Aorta (tissue), 5 donors: ENCODE measurements at regions not wholly inside any gene's neighbourhood (a gene's known extent, or its start where the extent isn't known, plus 50 kb on each side); places are given as distances from the start of the nearest gene placed in this dataset.

Experiments used
- ATAC-seq: fragments of 200-7000 bp; cut with Tn5 transposase; one replicate; pipeline ENCODE4 v1.9.1; 2022; ENCODE audit warnings: moderate library complexity; ENCODE audit not compliant: low FRiP score
- DNase-seq, 2 donors: peaks; one replicate each; pipeline ENCODE4 v3.0.0-alpha.2; 2020
- H3K27ac ChIP-seq, 2 donors: one replicate each; pipeline ENCODE4 v1.5.1; 2013; ENCODE audit warnings: low read length in 2 of 2, mild to moderate bottlenecking in 2 of 2, moderate library complexity in 2 of 2, control low read depth in 1 of 2, inconsistent platforms in 1 of 2, low read depth in 1 of 2
- H3K27me3 ChIP-seq, 2 donors: one replicate each; pipeline ENCODE4 v1.6.1; 2013; ENCODE audit warnings: control low read depth in 1 of 2, low read length in 1 of 2, mild to moderate bottlenecking in 1 of 2, moderate library complexity in 1 of 2; ENCODE audit not compliant: insufficient read depth in 2 of 2, control insufficient read depth in 1 of 2
- H3K36me3 ChIP-seq, 2 donors: one replicate each; pipeline ENCODE4 v1.6.1; 2013; ENCODE audit warnings: control low read depth in 1 of 2, low read length in 1 of 2, mild to moderate bottlenecking in 1 of 2; ENCODE audit not compliant: insufficient read depth in 2 of 2, control insufficient read depth in 1 of 2
- H3K4me1 ChIP-seq, 2 donors: one replicate each; pipeline ENCODE4 v1.6.1; 2013; ENCODE audit warnings: low read length in 2 of 2, control low read depth in 1 of 2, mild to moderate bottlenecking in 1 of 2, moderate library complexity in 1 of 2; ENCODE audit not compliant: insufficient read depth in 2 of 2, control insufficient read depth in 1 of 2
- H3K4me3 ChIP-seq, 2 donors: one replicate each; pipeline ENCODE4 v1.5.1; 2013; ENCODE audit warnings: low read length in 2 of 2, control low read depth in 1 of 2, mild to moderate bottlenecking in 1 of 2
- H3K9me3 ChIP-seq: one replicate; pipeline ENCODE4 v1.6.1; 2013; ENCODE audit warnings: mild to moderate bottlenecking, low read length; ENCODE audit not compliant: control insufficient read depth
- WGBS, 2 donors: extraction: QIAGEN DNeasy Blood & Tissue Kit; methylation state at CpG; one replicate each; pipeline ENCODE4 v1.1.7; 2013; 5-methylcytosine and 5-hydroxymethylcytosine counted together
- intact Hi-C, 2 donors: fragments of 100-400 bp; cut with DNase I; formaldehyde crosslinking; loops; one replicate each; pipeline versions ENCODE4 v1.14.2 to v1.15.0; 2022
- donor health status: healthy with polysubstance abuse.
- donor health status: Bipolar disorder and iron deficiency.
- donor health status: DM: no; HTN: no; CAD: no.
- donor health status: DM: no; HTN: no; CAD: no.
- donor health status: DM: yes; HTN: yes; CAD: no.

- H3K36me3 ChIP-seq: no peaks in the 10 kb centered on the region
- H3K27me3 ChIP-seq: no peaks in the 10 kb centered on the region
- intact Hi-C loops: no loop called here
- ATAC-seq (no peak), DNase-seq (no peak)
- H3K27ac ChIP-seq: no peak overlapping the region
- no peaks in the 10 kb centered on the region for H3K4me1 ChIP-seq
- no peak overlapping the region for H3K4me3 ChIP-seq
- H3K9me3 ChIP-seq: no peaks in the 10 kb centered on the region
Measured at GRCh38 chr13:85434927-85435326, 364.3 kb downstream of the SLITRK6 start.

- ATAC-seq (no peak), DNase-seq (no peak)
- intact Hi-C loops: no loop called here
Measured at GRCh38 chr13:85432881-85433280, 366.3 kb downstream of the SLITRK6 start.

GRCh38 chr13:85431720-85432119 is 367.5 kb downstream of the SLITRK6 start:
- DNase-seq: no peak
- Histone ChIP-seq H3K4me1 (no peaks in the 10 kb centered on the region), H3K36me3 (no peaks in the 10 kb centered on the region), H3K27ac (no peak overlapping the region), H3K9me3 (no peaks in the 10 kb centered on the region), H3K4me3 (no peak overlapping the region), H3K27me3 (no peaks in the 10 kb centered on the region)
- intact Hi-C loops: no loop called here
- ATAC-seq: no peak
- WGBS, 2 donors: 95 to 97% methylated on average over 9 of the region's 9 CpGs

More at GRCh38 chr13:85432881-85433280, 366.3 kb downstream of the SLITRK6 start:
- H3K4me1 ChIP-seq: no peaks in the 10 kb centered on the region
- no peak overlapping the region for H3K27ac ChIP-seq
- H3K36me3 ChIP-seq: no peaks in the 10 kb centered on the region
- no peaks in the 10 kb centered on the region for H3K27me3 ChIP-seq
- no peaks in the 10 kb centered on the region for H3K9me3 ChIP-seq
- H3K4me3 ChIP-seq: no peak overlapping the region

- Histone ChIP-seq H3K27me3 (no peaks in the 10 kb centered on the region), H3K36me3 (no peaks in the 10 kb centered on the region), H3K27ac (no peak overlapping the region), H3K4me3 (no peak overlapping the region), H3K9me3 (no peaks in the 10 kb centered on the region), H3K4me1 (no peaks in the 10 kb centered on the region)
- WGBS, 2 donors: 93 to 97% methylated on average over 1 of the region's 1 CpG
- intact Hi-C loops: no loop called here
- ATAC-seq: no peak
- DNase-seq: no peak
Measured at GRCh38 chr13:85430216-85430794, 368.9 kb downstream of the SLITRK6 start.

- no peaks in the 10 kb centered on the region for H3K36me3 ChIP-seq
- H3K4me3 ChIP-seq: no peak overlapping the region
- DNase-seq (no peak), ATAC-seq (no peak)
- no peaks in the 10 kb centered on the region for H3K4me1 ChIP-seq
- H3K9me3 ChIP-seq: no peaks in the 10 kb centered on the region
- no peaks in the 10 kb centered on the region for H3K27me3 ChIP-seq
- intact Hi-C loops: no loop called here
- H3K27ac ChIP-seq: no peak overlapping the region
Measured at GRCh38 chr13:85427416-85427815, 371.8 kb downstream of the SLITRK6 start.

- H3K4me1 ChIP-seq: no peaks in the 10 kb centered on the region
- no peak for ATAC-seq
- WGBS, 2 donors: 72 to 77% methylated on average over 2 of the region's 2 CpGs
Measured at GRCh38 chr13:85420136-85420535, 379.1 kb downstream of the SLITRK6 start.

GRCh38 chr13:85419611-85420010 is 379.6 kb downstream of the SLITRK6 start:
- intact Hi-C loops: no loop called here
- no peak for ATAC-seq
- Histone ChIP-seq H3K27me3 (no peaks in the 10 kb centered on the region), H3K9me3 (peaks cover 1% of the 10 kb centered on the region), H3K27ac (no peak overlapping the region), H3K36me3 (no peaks in the 10 kb centered on the region), H3K4me3 (no peak overlapping the region), H3K4me1 (no peaks in the 10 kb centered on the region)
- no peak for DNase-seq
- WGBS, 2 donors: 81 to 83% methylated on average over 1 of the region's 1 CpG

More at GRCh38 chr13:85420136-85420535, 379.1 kb downstream of the SLITRK6 start:
- H3K9me3 ChIP-seq: peaks cover 1% of the 10 kb centered on the region
- no peak overlapping the region for H3K4me3 ChIP-seq
- intact Hi-C loops: no loop called here
- no peaks in the 10 kb centered on the region for H3K27me3 ChIP-seq
- no peak for DNase-seq
- no peak overlapping the region for H3K27ac ChIP-seq
- no peaks in the 10 kb centered on the region for H3K36me3 ChIP-seq

- no peaks in the 10 kb centered on the region for H3K4me1 ChIP-seq
- H3K27me3 ChIP-seq: no peaks in the 10 kb centered on the region
- 94 to 98% methylated on average over 8 of the region's 8 CpGs for WGBS, 2 donors
- H3K36me3 ChIP-seq: no peaks in the 10 kb centered on the region
- DNase-seq (no peak), ATAC-seq (no peak)
- intact Hi-C loops: no loop called here
- H3K4me3 ChIP-seq: no peak overlapping the region
- peaks cover 1% of the 10 kb centered on the region for H3K9me3 ChIP-seq
- no peak overlapping the region for H3K27ac ChIP-seq
Measured at GRCh38 chr13:85417807-85418206, 381.4 kb downstream of the SLITRK6 start.

GRCh38 chr13:85413664-85414063 is 385.6 kb downstream of the SLITRK6 start:
- Histone ChIP-seq H3K27ac (no peak overlapping the region), H3K4me3 (no peak overlapping the region), H3K27me3 (no peaks in the 10 kb centered on the region), H3K9me3 (no peaks in the 10 kb centered on the region), H3K4me1 (no peaks in the 10 kb centered on the region), H3K36me3 (no peaks in the 10 kb centered on the region)
- ATAC-seq (no peak), DNase-seq (no peak)
- 95 to 96% methylated on average over 2 of the region's 2 CpGs for WGBS, 2 donors
- intact Hi-C loops: no loop called here
